ENCODE measurements at regions not wholly inside any gene's neighbourhood (a gene's known extent, or its start where the extent isn't known, plus 50 kb on each side); places are given as distances from the start of the nearest gene placed in this dataset.
A peak's percentile ranks its signal among the peaks of the same experiment; 100 is the strongest.

GRCh38 chr7:19537942-19538401 is 170.9 kb downstream of the POLR1F start:
- DNase-seq (ENCODE audit: low read depth), result peak; percentile 18
- TF ChIP-seq, protein P1, sequence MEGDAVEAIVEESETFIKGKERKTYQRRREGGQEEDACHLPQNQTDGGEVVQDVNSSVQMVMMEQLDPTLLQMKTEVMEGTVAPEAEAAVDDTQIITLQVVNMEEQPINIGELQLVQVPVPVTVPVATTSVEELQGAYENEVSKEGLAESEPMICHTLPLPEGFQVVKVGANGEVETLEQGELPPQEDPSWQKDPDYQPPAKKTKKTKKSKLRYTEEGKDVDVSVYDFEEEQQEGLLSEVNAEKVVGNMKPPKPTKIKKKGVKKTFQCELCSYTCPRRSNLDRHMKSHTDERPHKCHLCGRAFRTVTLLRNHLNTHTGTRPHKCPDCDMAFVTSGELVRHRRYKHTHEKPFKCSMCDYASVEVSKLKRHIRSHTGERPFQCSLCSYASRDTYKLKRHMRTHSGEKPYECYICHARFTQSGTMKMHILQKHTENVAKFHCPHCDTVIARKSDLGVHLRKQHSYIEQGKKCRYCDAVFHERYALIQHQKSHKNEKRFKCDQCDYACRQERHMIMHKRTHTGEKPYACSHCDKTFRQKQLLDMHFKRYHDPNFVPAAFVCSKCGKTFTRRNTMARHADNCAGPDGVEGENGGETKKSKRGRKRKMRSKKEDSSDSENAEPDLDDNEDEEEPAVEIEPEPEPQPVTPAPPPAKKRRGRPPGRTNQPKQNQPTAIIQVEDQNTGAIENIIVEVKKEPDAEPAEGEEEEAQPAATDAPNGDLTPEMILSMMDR (conservative IDR thresholded peaks at IDR 0.05; ENCODE audit: low read length), result no peak
- H3K4me3 ChIP-seq (ENCODE audit: low read length), result no peak overlapping the region

- TF ChIP-seq, protein P1 (conservative IDR thresholded peaks at IDR 0.05; ENCODE audit: low read length), result no peak
- DNase-seq (ENCODE audit: low read depth), result no peak
- H3K4me3 ChIP-seq (ENCODE audit: low read length), result no peak overlapping the region
Measured at GRCh38 chr7:19533266-19533665, 175.6 kb downstream of the POLR1F start.

GRCh38 chr7:19530852-19531251 is 178.0 kb downstream of the POLR1F start:
- H3K4me3 ChIP-seq (ENCODE audit: low read length), result no peak overlapping the region
- TF ChIP-seq, protein P1 (conservative IDR thresholded peaks at IDR 0.05; ENCODE audit: low read length), result no peak
- DNase-seq (ENCODE audit: low read depth), result no peak

DNA sequence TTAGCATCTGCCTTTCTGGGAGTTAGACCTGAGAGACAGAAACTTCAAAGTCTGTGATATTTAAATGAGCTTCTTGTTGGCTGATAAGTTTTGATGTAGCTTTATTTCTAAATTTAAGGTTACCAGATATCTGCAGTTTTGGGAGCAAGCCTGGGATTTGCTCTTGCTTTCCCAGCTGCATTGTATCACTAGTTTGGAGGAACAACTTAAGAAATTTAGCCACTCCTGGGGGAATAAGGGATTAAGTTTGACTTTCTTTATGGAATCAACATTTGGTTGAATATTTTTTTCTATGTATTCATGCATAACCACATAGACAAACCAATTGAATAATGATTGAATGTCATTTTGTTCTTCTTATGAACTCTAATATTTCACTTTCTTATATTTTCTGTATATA is 178.6 kb downstream of the POLR1F start:
- no peak for DNase-seq (ENCODE audit: low read depth)
- TF ChIP-seq, protein P1 (conservative IDR thresholded peaks at IDR 0.05; ENCODE audit: low read length), result no peak
- H3K4me3 ChIP-seq (ENCODE audit: low read length), result no peak overlapping the region

- H3K4me3 ChIP-seq (ENCODE audit: low read length), result no peak overlapping the region
- DNase-seq (ENCODE audit: low read depth), result no peak
- TF ChIP-seq, protein P1 (conservative IDR thresholded peaks at IDR 0.05; ENCODE audit: low read length), result no peak
Measured at GRCh38 chr7:19526639-19527038, 182.2 kb downstream of the POLR1F start.

GRCh38 chr7:19522486-19522885 is 186.4 kb downstream of the POLR1F start:
- H3K4me3 ChIP-seq (ENCODE audit: low read length), result no peak overlapping the region
- TF ChIP-seq, protein P1 (conservative IDR thresholded peaks at IDR 0.05; ENCODE audit: low read length), result no peak
- peak; percentile 40 for DNase-seq (ENCODE audit: low read depth)

DNA sequence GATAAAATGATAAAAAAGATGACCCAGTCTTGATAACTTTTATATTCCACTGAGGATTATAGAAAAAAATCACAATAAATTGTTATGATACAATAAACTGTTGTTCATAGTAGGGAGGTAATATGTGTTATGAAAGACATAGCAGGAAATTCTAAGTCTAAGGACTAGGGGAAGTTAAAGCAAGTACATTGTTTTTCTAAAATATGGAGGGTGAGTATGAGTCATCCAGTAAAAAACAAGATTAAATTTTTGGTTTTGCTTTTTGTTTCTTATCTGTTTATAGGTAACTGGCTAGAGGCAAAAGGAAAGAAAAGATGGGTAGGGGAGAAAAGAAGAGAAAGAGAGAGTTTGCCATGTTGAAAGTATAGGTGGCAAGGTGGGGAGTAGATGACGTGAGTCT is 188.4 kb downstream of the POLR1F start:
- TF ChIP-seq, protein P1 (conservative IDR thresholded peaks at IDR 0.05; ENCODE audit: low read length), result no peak
- no peak overlapping the region for H3K4me3 ChIP-seq (ENCODE audit: low read length)
- no peak for DNase-seq (ENCODE audit: low read depth)

Measured in AG10803 (cell line).